ENCODE measurements at regions not wholly inside any gene's neighbourhood (a gene's known extent, or its start where the extent isn't known, plus 50 kb on each side); places are given as distances from the start of the nearest gene placed in this dataset.

DNA sequence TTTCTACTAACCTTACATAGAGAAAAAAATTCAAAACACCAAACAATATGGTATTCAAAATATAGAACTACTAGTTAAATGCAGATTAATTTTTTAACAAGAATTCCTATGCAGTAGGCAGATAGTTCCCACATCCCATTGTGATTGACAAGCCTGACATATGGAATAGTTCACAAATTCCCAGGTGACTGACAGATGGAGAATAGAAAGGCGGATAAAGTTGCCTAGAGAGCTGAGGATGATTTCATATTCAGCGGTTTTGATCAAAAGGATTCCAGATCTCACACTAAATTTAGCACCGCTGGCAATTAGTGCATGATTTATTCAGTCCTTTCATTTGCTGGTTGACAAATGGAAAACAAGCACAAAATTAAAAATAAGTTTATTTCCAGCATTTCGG is 733.7 kb upstream of the POU3F3 start:
- POLR2A ChIA-PET: no interaction called here
- H3K4me3 Mint-ChIP-seq: no peak overlapping the region
- no peak for ATAC-seq
- no peaks in the 10 kb centered on the region for H3K36me3 Mint-ChIP-seq
- no peaks in the 10 kb centered on the region for H3K9me3 ChIP-seq (ENCODE audit: control insufficient read depth in 2 of 3, low read length in 3 of 3)
- CTCF ChIA-PET: no interaction called here
- peaks cover 0 to 10% (median 0%) of the 10 kb centered on the region in 11 donors for H3K9me3 Mint-ChIP-seq
- H3K27ac ChIP-seq (ENCODE audit: low read depth, low read length): no peak overlapping the region
- intact Hi-C loops (cut with micrococcal nuclease): no loop called here
- no peaks in the 10 kb centered on the region for H3K4me1 Mint-ChIP-seq
- no peaks in the 10 kb centered on the region for H3K4me1 ChIP-seq (ENCODE audit: control insufficient read depth in 2 of 2, insufficient read depth in 2 of 2, low read length in 2 of 2)
- no peaks in the 10 kb centered on the region for H3K36me3 ChIP-seq (ENCODE audit: control insufficient read depth in 2 of 3, insufficient read depth in 3 of 3, low read length in 3 of 3)
- H3K4me3 ChIP-seq (ENCODE audit: low read length): no peak overlapping the region
- no peak for DNase-seq
- no peak overlapping the region for H3K27ac Mint-ChIP-seq
- peaks cover 0 to 4% (median 0%) of the 10 kb centered on the region in 5 donors for H3K27me3 Mint-ChIP-seq
- H3K27me3 ChIP-seq (ENCODE audit: control insufficient read depth in 2 of 2, insufficient read depth in 2 of 2, low read length in 2 of 2): no peaks in the 10 kb centered on the region

DNA sequence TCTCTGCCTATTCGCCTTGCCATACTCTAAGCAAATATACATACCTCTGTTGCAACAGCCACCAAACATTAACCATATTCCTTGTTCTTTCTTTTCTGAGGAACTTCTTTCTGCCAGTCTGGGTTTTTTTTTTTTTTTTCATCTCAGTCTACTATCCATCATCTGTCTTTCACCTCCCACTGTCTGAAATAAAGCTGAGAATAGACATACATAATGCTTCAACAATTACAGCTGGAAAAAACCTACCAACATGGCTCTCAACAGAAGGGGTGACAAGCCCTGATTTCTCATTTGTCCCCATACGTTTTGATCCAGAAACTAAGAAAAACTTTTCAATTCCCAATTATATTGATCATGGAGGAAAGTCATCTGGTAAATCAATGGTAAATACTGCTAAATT is 728.8 kb upstream of the POU3F3 start:
- Histone ChIP-seq H3K4me3 (ENCODE audit: low read length) (no peak overlapping the region), H3K27ac (ENCODE audit: low read depth, low read length) (no peak overlapping the region), H3K9me3 (ENCODE audit: control insufficient read depth in 2 of 3, low read length in 3 of 3) (no peaks in the 10 kb centered on the region), H3K36me3 (ENCODE audit: control insufficient read depth in 2 of 3, insufficient read depth in 3 of 3, low read length in 3 of 3) (no peaks in the 10 kb centered on the region), H3K27me3 (ENCODE audit: control insufficient read depth in 2 of 2, insufficient read depth in 2 of 2, low read length in 2 of 2) (no peaks in the 10 kb centered on the region), H3K4me1 (ENCODE audit: control insufficient read depth in 2 of 2, insufficient read depth in 2 of 2, low read length in 2 of 2) (no peaks in the 10 kb centered on the region)
- ATAC-seq (no peak), DNase-seq (no peak)
- Mint-ChIP-seq H3K27me3 (peaks cover 0 to 4% (median 0%) of the 10 kb centered on the region in 5 donors), H3K4me3 (no peak overlapping the region), H3K36me3 (no peaks in the 10 kb centered on the region), H3K9me3 (peaks cover 0 to 16% (median 0%) of the 10 kb centered on the region in 11 donors), H3K27ac (no peak overlapping the region), H3K4me1 (no peaks in the 10 kb centered on the region)
- POLR2A ChIA-PET: no interaction called here
- CTCF ChIA-PET: no interaction called here
- intact Hi-C loops (cut with micrococcal nuclease): no loop called here

DNA sequence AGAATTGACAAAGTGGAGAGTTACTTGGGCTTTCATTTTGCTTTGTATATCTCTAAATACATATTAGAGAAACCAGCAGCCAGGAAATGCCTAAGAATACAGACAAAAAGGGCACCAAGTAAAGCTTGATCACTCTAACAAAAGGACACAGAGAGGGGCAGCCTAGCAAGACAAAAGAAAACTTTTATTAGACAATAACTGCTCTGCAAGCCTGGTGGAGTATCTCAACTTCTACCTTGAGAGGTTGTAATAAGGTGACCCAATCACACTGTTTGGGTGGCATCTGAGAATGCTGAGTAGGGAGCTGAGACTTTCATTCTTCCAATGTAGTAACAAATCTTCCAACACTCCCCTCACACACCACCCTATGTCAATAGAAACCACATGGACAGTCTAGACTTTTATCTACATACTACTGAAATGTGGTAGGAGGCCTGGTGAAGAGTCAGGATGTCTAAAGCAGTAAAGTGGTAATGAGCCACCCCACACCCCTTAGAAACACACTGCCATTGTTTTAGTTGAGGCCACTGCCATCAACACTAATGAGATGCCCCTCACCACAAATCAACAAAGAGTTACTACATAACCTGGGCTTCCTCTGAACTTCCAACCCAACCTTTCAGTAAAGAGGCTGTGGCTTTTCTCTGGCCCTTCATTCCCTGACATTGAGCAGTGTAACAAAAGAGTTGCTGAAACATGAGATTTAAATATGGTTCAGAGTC is 726.7 kb upstream of the POU3F3 start:
- no peak overlapping the region for H3K27ac Mint-ChIP-seq
- no peak overlapping the region for H3K4me3 Mint-ChIP-seq
- CTCF ChIA-PET: no interaction called here
- H3K27me3 ChIP-seq (ENCODE audit: control insufficient read depth in 2 of 2, insufficient read depth in 2 of 2, low read length in 2 of 2): no peaks in the 10 kb centered on the region
- no peak overlapping the region for H3K4me3 ChIP-seq (ENCODE audit: low read length)
- no peaks in the 10 kb centered on the region for H3K36me3 ChIP-seq (ENCODE audit: control insufficient read depth in 2 of 3, insufficient read depth in 3 of 3, low read length in 3 of 3)
- no peaks in the 10 kb centered on the region for H3K4me1 Mint-ChIP-seq
- peaks cover 0 to 4% (median 0%) of the 10 kb centered on the region in 5 donors for H3K27me3 Mint-ChIP-seq
- no peaks in the 10 kb centered on the region for H3K36me3 Mint-ChIP-seq
- POLR2A ChIA-PET: no interaction called here
- ATAC-seq (no peak), DNase-seq (no peak)
- intact Hi-C loops (cut with micrococcal nuclease): no loop called here
- H3K9me3 Mint-ChIP-seq: peaks cover 0 to 16% (median 1%) of the 10 kb centered on the region in 11 donors
- H3K4me1 ChIP-seq (ENCODE audit: control insufficient read depth in 2 of 2, insufficient read depth in 2 of 2, low read length in 2 of 2): no peaks in the 10 kb centered on the region
- no peaks in the 10 kb centered on the region for H3K9me3 ChIP-seq (ENCODE audit: control insufficient read depth in 2 of 3, low read length in 3 of 3)
- H3K27ac ChIP-seq (ENCODE audit: low read depth, low read length): no peak overlapping the region

DNA sequence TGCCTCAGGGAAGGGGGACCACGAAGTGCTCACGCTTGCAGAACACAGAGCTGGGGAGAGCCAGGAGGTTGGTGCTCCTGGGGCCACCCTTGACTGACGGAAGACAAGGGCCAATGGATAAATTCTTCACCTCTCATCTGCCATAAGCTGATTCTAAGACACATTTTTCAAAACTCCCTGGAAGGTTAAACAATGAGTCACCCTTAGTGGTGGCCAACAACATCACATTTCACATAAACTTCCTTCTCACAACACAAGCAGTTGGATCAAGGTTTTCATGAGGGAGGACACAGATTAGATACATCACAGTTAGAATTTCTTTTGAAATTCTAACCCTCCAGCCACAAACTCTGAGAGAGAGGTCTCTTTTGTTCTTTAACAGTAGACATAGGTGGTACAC is 713.6 kb upstream of the POU3F3 start:
- Histone ChIP-seq H3K9me3 (ENCODE audit: control insufficient read depth in 2 of 3, low read length in 3 of 3) (no peaks in the 10 kb centered on the region), H3K36me3 (ENCODE audit: control insufficient read depth in 2 of 3, insufficient read depth in 3 of 3, low read length in 3 of 3) (no peaks in the 10 kb centered on the region), H3K4me1 (ENCODE audit: control insufficient read depth in 2 of 2, insufficient read depth in 2 of 2, low read length in 2 of 2) (no peaks in the 10 kb centered on the region), H3K4me3 (ENCODE audit: low read length) (no peak overlapping the region), H3K27me3 (ENCODE audit: control insufficient read depth in 2 of 2, insufficient read depth in 2 of 2, low read length in 2 of 2) (no peaks in the 10 kb centered on the region), H3K27ac (ENCODE audit: low read depth, low read length) (no peak overlapping the region)
- no peak overlapping the region for H3K4me3 Mint-ChIP-seq
- H3K4me1 Mint-ChIP-seq: no peaks in the 10 kb centered on the region
- CTCF ChIA-PET: no interaction called here
- H3K9me3 Mint-ChIP-seq: peaks cover 0 to 15% (median 3%) of the 10 kb centered on the region in 11 donors
- ATAC-seq (no peak), DNase-seq (no peak)
- H3K27me3 Mint-ChIP-seq: no peaks in the 10 kb centered on the region
- no peaks in the 10 kb centered on the region for H3K36me3 Mint-ChIP-seq
- no peak overlapping the region for H3K27ac Mint-ChIP-seq
- POLR2A ChIA-PET: no interaction called here
- intact Hi-C loops (cut with micrococcal nuclease): no loop called here

DNA sequence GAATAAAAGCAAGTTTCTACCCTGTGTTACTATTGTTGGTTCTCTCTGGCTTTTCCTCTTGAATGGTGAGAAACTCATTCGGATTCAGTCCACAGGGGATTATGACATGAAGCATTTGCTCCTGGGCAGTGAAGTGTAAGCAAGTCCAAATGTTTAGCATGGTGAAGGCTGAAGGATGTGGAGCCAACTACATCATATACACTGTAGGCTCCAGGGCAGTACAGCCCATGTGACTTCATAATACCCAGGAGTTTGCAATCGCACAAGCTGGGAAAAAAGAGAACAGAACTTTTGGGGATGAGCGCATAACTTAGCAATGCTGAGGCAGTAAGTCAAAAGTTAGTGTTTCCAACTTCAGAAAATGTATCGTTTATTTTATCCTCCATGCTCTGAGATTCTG is 695.7 kb upstream of the POU3F3 start:
- Mint-ChIP-seq H3K4me3 (no peak overlapping the region), H3K27ac (no peak overlapping the region), H3K27me3 (no peaks in the 10 kb centered on the region), H3K4me1 (no peaks in the 10 kb centered on the region), H3K36me3 (no peaks in the 10 kb centered on the region), H3K9me3 (peaks cover 0 to 8% (median 0%) of the 10 kb centered on the region in 11 donors)
- intact Hi-C loops (cut with micrococcal nuclease): no loop called here
- ATAC-seq: no peak
- no peak overlapping the region for H3K27ac ChIP-seq (ENCODE audit: low read depth, low read length)
- no peak overlapping the region for H3K4me3 ChIP-seq (ENCODE audit: low read length)
- no peaks in the 10 kb centered on the region for H3K27me3 ChIP-seq (ENCODE audit: control insufficient read depth in 2 of 2, insufficient read depth in 2 of 2, low read length in 2 of 2)
- ChIA-PET POLR2A (no interaction called here), CTCF (no interaction called here)
- DNase-seq: no peak
- no peaks in the 10 kb centered on the region for H3K9me3 ChIP-seq (ENCODE audit: control insufficient read depth in 2 of 3, low read length in 3 of 3)
- H3K36me3 ChIP-seq (ENCODE audit: control insufficient read depth in 2 of 3, insufficient read depth in 3 of 3, low read length in 3 of 3): no peaks in the 10 kb centered on the region
- no peaks in the 10 kb centered on the region for H3K4me1 ChIP-seq (ENCODE audit: control insufficient read depth in 2 of 2, insufficient read depth in 2 of 2, low read length in 2 of 2)

DNA sequence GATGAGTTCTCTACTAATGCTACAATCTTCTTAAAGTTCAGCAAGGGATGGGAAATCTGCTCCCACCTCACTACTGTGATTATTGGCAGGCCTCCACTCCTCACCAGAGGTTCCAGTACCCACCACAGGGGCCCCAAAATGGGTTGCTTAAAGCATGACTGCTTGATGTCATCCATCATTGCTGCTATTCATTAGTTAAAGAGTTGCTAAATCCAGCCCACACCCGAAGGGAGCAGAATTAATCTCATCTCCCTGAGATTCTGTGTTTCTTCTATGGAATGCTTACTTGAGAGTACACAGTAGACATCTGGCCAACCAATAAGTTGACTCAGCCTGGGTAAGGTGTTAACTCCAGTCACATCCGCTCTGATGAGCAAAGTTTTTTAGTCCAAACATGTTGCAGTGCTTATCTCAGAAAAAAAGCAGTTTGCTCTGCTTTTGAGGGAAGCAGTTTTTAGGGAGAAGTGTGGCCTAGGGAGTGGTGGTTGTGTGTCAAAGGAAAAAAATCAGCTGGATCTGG is 690.2 kb upstream of the POU3F3 start:
- intact Hi-C loops (cut with micrococcal nuclease): no loop called here
- Mint-ChIP-seq H3K4me1 (no peaks in the 10 kb centered on the region), H3K27ac (no peak overlapping the region), H3K4me3 (no peak overlapping the region), H3K9me3 (peaks cover 0 to 16% (median 0%) of the 10 kb centered on the region in 11 donors), H3K36me3 (no peaks in the 10 kb centered on the region), H3K27me3 (no peaks in the 10 kb centered on the region)
- no peaks in the 10 kb centered on the region for H3K4me1 ChIP-seq (ENCODE audit: control insufficient read depth in 2 of 2, insufficient read depth in 2 of 2, low read length in 2 of 2)
- no peaks in the 10 kb centered on the region for H3K9me3 ChIP-seq (ENCODE audit: control insufficient read depth in 2 of 3, low read length in 3 of 3)
- CTCF ChIA-PET: no interaction called here
- no peaks in the 10 kb centered on the region for H3K27me3 ChIP-seq (ENCODE audit: control insufficient read depth in 2 of 2, insufficient read depth in 2 of 2, low read length in 2 of 2)
- ATAC-seq: no peak
- H3K36me3 ChIP-seq (ENCODE audit: control insufficient read depth in 2 of 3, insufficient read depth in 3 of 3, low read length in 3 of 3): no peaks in the 10 kb centered on the region
- no peak overlapping the region for H3K27ac ChIP-seq (ENCODE audit: low read depth, low read length)
- POLR2A ChIA-PET: no interaction called here
- DNase-seq: no peak
- H3K4me3 ChIP-seq (ENCODE audit: low read length): no peak overlapping the region

DNA sequence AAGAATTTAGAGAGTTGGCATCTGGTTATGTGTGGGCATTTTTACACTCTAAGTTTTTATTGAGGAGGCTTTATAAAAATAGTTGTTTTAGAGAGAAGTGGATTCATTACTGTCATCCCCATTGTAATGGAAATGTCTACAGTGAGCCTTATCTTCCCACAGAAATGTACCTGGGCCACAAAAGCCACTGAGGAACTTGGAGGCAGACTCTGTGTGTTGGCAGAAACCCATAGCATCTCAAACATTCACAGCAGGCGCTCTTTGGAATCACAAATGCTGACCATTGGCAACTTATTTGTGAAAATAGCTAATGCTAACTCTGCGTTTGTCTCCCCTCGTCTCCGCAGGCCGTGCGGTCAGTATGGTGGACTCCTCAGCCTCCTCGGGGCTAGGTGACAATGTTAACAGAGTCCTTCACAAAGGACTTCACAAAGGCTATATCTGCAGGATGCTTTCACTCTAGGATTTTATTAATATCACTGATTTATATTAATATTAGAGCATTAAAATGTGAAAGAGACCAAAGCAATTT is 689.1 kb upstream of the POU3F3 start:
- H3K27me3 ChIP-seq (ENCODE audit: control insufficient read depth in 2 of 2, insufficient read depth in 2 of 2, low read length in 2 of 2): no peaks in the 10 kb centered on the region
- intact Hi-C loops (cut with micrococcal nuclease): no loop called here
- H3K27ac ChIP-seq (ENCODE audit: low read depth, low read length): no peak overlapping the region
- H3K36me3 ChIP-seq (ENCODE audit: control insufficient read depth in 2 of 3, insufficient read depth in 3 of 3, low read length in 3 of 3): no peaks in the 10 kb centered on the region
- POLR2A ChIA-PET: no interaction called here
- no peak overlapping the region for H3K4me3 ChIP-seq (ENCODE audit: low read length)
- H3K27ac Mint-ChIP-seq: no peak overlapping the region
- no peaks in the 10 kb centered on the region for H3K27me3 Mint-ChIP-seq
- no peaks in the 10 kb centered on the region for H3K4me1 ChIP-seq (ENCODE audit: control insufficient read depth in 2 of 2, insufficient read depth in 2 of 2, low read length in 2 of 2)
- CTCF ChIA-PET: no interaction called here
- ATAC-seq: no peak
- DNase-seq: no peak
- H3K9me3 ChIP-seq (ENCODE audit: control insufficient read depth in 2 of 3, low read length in 3 of 3): no peaks in the 10 kb centered on the region
- peaks cover 0 to 16% (median 0%) of the 10 kb centered on the region in 11 donors for H3K9me3 Mint-ChIP-seq
- no peaks in the 10 kb centered on the region for H3K36me3 Mint-ChIP-seq
- no peaks in the 10 kb centered on the region for H3K4me1 Mint-ChIP-seq
- H3K4me3 Mint-ChIP-seq: no peak overlapping the region

All from naive thymus-derived CD4-positive, alpha-beta T cell (primary cell).